ENCODE measurements at regions not wholly inside any gene's neighbourhood (a gene's known extent, or its start where the extent isn't known, plus 50 kb on each side); places are given as distances from the start of the nearest gene placed in this dataset.

DNA sequence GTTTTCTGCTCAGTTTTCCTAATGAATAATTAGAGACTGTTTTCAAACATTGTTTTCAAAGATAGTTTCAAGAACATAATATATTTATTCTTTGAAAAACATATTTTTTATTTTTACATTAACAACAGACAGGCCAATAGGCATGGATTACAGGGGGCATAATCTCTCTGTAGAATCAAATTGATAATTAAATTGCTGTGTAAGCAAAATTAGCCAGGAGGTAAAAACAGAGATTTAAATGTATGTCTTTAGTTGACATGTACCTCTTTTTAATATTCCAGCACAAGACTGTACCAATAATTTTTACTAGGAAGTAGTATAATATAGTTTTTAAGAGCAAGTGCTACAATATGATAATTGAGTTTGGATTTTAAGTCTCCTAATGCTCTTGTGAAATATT lies 1444.5 kb downstream of the BRINP3 start:
- intact Hi-C loops (cut with DNase I; ENCODE audit: low total_unique reads), result no loop called here
- no peak for DNase-seq
- H3K4me1 ChIP-seq, result no peaks in the 10 kb centered on the region
- TF ChIP-seq POLR2AphosphoS5 (IDR thresholded peaks at IDR 0.05) (no peak), POLR2A (IDR thresholded peaks at IDR 0.05) (no peak)
- TF ChIP-seq, protein P1, sequence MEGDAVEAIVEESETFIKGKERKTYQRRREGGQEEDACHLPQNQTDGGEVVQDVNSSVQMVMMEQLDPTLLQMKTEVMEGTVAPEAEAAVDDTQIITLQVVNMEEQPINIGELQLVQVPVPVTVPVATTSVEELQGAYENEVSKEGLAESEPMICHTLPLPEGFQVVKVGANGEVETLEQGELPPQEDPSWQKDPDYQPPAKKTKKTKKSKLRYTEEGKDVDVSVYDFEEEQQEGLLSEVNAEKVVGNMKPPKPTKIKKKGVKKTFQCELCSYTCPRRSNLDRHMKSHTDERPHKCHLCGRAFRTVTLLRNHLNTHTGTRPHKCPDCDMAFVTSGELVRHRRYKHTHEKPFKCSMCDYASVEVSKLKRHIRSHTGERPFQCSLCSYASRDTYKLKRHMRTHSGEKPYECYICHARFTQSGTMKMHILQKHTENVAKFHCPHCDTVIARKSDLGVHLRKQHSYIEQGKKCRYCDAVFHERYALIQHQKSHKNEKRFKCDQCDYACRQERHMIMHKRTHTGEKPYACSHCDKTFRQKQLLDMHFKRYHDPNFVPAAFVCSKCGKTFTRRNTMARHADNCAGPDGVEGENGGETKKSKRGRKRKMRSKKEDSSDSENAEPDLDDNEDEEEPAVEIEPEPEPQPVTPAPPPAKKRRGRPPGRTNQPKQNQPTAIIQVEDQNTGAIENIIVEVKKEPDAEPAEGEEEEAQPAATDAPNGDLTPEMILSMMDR (IDR thresholded peaks at IDR 0.05 in 8 of 11, conservative IDR thresholded peaks at IDR 0.05 in 3 of 11), result no peak
- peaks cover 0 to 7% (median 0%) of the 10 kb centered on the region in 8 donors for H3K9me3 ChIP-seq
- H3K36me3 ChIP-seq, result no peaks in the 10 kb centered on the region
- no peaks in the 10 kb centered on the region for H3K27me3 ChIP-seq (replicated peaks in 1 of 7)
- H3K27ac ChIP-seq, result no peak overlapping the region
- no peak overlapping the region for H3K4me3 ChIP-seq

DNA sequence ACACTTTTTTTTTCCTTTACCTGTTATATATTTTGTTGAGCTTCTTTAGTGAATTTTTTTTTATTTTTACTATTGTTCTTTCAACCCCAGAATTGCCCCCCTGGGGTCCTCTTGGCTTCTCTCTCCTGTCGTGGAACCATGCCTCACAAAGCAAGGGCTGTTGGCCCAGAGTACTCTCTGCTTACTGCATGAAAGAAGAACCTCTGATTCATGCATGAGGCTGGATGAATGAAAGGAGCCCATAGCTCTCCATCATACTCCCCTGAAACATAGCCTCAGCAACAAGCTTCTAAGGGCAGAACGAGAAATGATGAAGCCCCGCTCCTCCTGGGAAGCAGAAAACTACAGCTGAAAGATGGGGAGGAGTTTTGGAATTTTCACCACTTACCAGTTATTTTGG lies 1441.0 kb downstream of the BRINP3 start:
- no peak overlapping the region for H3K27ac ChIP-seq
- intact Hi-C loops (cut with DNase I; ENCODE audit: low total_unique reads), result no loop called here

DNA sequence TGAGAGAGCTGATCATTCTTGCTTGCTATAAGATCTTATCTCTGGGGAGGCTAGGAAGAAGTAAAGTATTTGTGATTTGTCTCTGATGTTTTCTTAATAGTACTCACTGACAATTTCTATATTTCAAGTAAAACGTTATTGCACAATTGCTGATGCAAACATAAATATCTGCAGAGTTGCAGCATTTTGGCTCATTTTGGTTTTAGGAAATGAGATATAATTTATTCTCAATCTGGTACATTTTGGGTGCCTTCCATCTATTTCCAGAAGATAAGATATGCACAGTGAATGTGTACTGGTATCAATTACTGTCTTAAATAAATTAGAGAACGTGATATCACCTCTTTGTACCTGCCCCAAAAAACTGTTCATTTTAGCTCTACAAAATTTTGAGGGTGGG lies 1431.5 kb downstream of the BRINP3 start:
- WGBS, 5 donors, result 37 to 60% (median 49%) methylated on average over 2 of the region's 2 CpGs
- no peaks in the 10 kb centered on the region for H3K27me3 ChIP-seq (replicated peaks in 1 of 7)
- no peak overlapping the region for H3K4me3 ChIP-seq

More for the DNA sequence above, 1441.0 kb downstream of the BRINP3 start:
- TF ChIP-seq, protein P1 (IDR thresholded peaks at IDR 0.05 in 8 of 11, conservative IDR thresholded peaks at IDR 0.05 in 3 of 11), result no peak
- TF ChIP-seq POLR2A (IDR thresholded peaks at IDR 0.05) (no peak), POLR2AphosphoS5 (IDR thresholded peaks at IDR 0.05) (no peak)
- WGBS, 5 donors, result 61 to 79% (median 69%) methylated on average over 3 of the region's 3 CpGs
- no peak for DNase-seq
- Histone ChIP-seq H3K9me3 (peaks cover 0 to 7% (median 0%) of the 10 kb centered on the region in 8 donors), H3K27me3 (replicated peaks in 1 of 7) (no peaks in the 10 kb centered on the region), H3K4me3 (no peak overlapping the region), H3K36me3 (no peaks in the 10 kb centered on the region), H3K4me1 (no peaks in the 10 kb centered on the region)

DNA sequence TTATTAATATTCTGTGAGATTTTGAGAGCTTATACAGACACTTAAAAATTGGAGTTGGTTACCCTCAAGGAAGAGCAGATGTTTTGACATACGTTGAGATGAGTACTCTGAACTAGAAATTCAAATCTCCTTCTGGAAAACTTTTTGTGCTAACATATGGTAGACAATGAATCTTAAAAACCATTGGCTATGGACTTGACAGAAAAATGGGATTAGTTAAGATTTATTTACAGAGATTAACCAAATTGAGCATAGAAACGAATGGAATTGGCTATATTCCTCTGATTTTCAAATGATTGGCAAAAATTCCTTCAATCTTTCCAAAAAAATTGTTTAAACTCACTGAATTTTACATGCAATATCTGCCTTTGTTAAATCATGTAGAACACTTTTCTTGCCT lies 1392.9 kb downstream of the BRINP3 start:
- no peak overlapping the region for H3K4me3 ChIP-seq
- no peak for DNase-seq
- H3K4me1 ChIP-seq, result no peaks in the 10 kb centered on the region
- TF ChIP-seq, protein P1 (IDR thresholded peaks at IDR 0.05 in 8 of 11, conservative IDR thresholded peaks at IDR 0.05 in 3 of 11), result no peak
- TF ChIP-seq POLR2A (IDR thresholded peaks at IDR 0.05), result no peak
- TF ChIP-seq POLR2AphosphoS5 (IDR thresholded peaks at IDR 0.05), result no peak
- H3K9me3 ChIP-seq, result peaks cover 0 to 4% (median 0%) of the 10 kb centered on the region in 8 donors
- H3K36me3 ChIP-seq, result no peaks in the 10 kb centered on the region
- no peaks in the 10 kb centered on the region for H3K27me3 ChIP-seq (replicated peaks in 1 of 7)
- 25 to 59% (median 38%) methylated on average over 2 of the region's 2 CpGs for WGBS, 5 donors
- no peak overlapping the region for H3K27ac ChIP-seq
- intact Hi-C loops (cut with DNase I; ENCODE audit: low total_unique reads), result no loop called here

More for the DNA sequence above, 1431.5 kb downstream of the BRINP3 start:
- Histone ChIP-seq H3K27ac (no peak overlapping the region), H3K4me1 (no peaks in the 10 kb centered on the region), H3K9me3 (peaks cover 0 to 8% (median 0%) of the 10 kb centered on the region in 8 donors), H3K36me3 (no peaks in the 10 kb centered on the region)
- intact Hi-C loops (cut with DNase I; ENCODE audit: low total_unique reads), result no loop called here
- DNase-seq, result no peak
- TF ChIP-seq, protein P1 (IDR thresholded peaks at IDR 0.05 in 8 of 11, conservative IDR thresholded peaks at IDR 0.05 in 3 of 11), result no peak
- no peak for TF ChIP-seq POLR2A (IDR thresholded peaks at IDR 0.05)
